SK-N-SH treated with all-trans-retinoic acid at 6 μM for 48 hours (cell line): ENCODE measurements at regions not wholly inside any gene's neighbourhood (a gene's known extent, or its start where the extent isn't known, plus 50 kb on each side); places are given as distances from the start of the nearest gene placed in this dataset.

ENCODE experiments used
- ARNTL ChIP-seq: fragments of 450-650 bp; formaldehyde crosslinking; IDR thresholded peaks from 2 replicates; pipeline ENCODE4 v1.5.0; 2020; ENCODE audit warnings: low read depth, mild to moderate bottlenecking, moderate library complexity, borderline replicate concordance
- BACH2 ChIP-seq: fragments of 250-450 bp; sonication (Bioruptor Pico); IDR thresholded peaks from 2 replicates; pipeline ENCODE4 v1.9.0; 2021; ENCODE audit warnings: mild to moderate bottlenecking, borderline replicate concordance
- CREB5 ChIP-seq: fragments of 250-450 bp; sonication (Bioruptor Pico); IDR thresholded peaks from 2 replicates; pipeline ENCODE4 v1.5.1; 2020; ENCODE audit warnings: low read depth, mild to moderate bottlenecking, moderate library complexity
- CSDC2 ChIP-seq: fragments of 250-450 bp; sonication (Bioruptor Pico); IDR thresholded peaks from 2 replicates; pipeline ENCODE4 v1.5.0; 2020; ENCODE audit warnings: mild to moderate bottlenecking, moderate library complexity
- PATZ1 ChIP-seq: fragments of 250-450 bp; sonication (Bioruptor Pico); IDR thresholded peaks from 2 replicates; pipeline ENCODE4 v1.8.0; 2020; ENCODE audit warnings: mild to moderate bottlenecking, moderate library complexity, borderline replicate concordance
- RARB ChIP-seq: fragments of 250-450 bp; sonication (Bioruptor Pico); IDR thresholded peaks from 2 replicates; pipeline ENCODE4 v1.8.0; 2021; ENCODE audit warnings: mild to moderate bottlenecking, moderate library complexity
- TCF4 ChIP-seq: fragments of 250-450 bp; sonication (Bioruptor Pico); IDR thresholded peaks from 2 replicates; pipeline ENCODE4 v1.8.0; 2021; ENCODE audit warnings: mild to moderate bottlenecking, moderate library complexity, borderline replicate concordance
- TSHZ2 ChIP-seq: fragments of 250-450 bp; sonication (Bioruptor Pico); IDR thresholded peaks from 2 replicates; pipeline ENCODE4 v1.5.0; 2020; ENCODE audit warnings: mild to moderate bottlenecking, moderate library complexity
- ZFP3 ChIP-seq: fragments of 250-450 bp; sonication (Bioruptor Pico); IDR thresholded peaks from 2 replicates; pipeline ENCODE4 v1.5.0; 2020; ENCODE audit warnings: mild to moderate bottlenecking, moderate library complexity
- ZFP30 ChIP-seq: fragments of 450-650 bp; formaldehyde crosslinking; IDR thresholded peaks from 2 replicates; pipeline ENCODE4 v1.5.0; 2022; ENCODE audit warnings: mild to moderate bottlenecking, moderate library complexity
- ZNF565 ChIP-seq: fragments of 450-650 bp; formaldehyde crosslinking; conservative IDR thresholded peaks from 2 replicates; pipeline ENCODE4 v1.5.0; 2020; ENCODE audit warnings: low read depth, mild to moderate bottlenecking, moderate library complexity
- ZNF70 ChIP-seq: fragments of 450-650 bp; formaldehyde crosslinking; IDR thresholded peaks from 2 replicates; pipeline ENCODE4 v1.5.0; 2020; ENCODE audit warnings: mild to moderate bottlenecking, moderate library complexity

DNA sequence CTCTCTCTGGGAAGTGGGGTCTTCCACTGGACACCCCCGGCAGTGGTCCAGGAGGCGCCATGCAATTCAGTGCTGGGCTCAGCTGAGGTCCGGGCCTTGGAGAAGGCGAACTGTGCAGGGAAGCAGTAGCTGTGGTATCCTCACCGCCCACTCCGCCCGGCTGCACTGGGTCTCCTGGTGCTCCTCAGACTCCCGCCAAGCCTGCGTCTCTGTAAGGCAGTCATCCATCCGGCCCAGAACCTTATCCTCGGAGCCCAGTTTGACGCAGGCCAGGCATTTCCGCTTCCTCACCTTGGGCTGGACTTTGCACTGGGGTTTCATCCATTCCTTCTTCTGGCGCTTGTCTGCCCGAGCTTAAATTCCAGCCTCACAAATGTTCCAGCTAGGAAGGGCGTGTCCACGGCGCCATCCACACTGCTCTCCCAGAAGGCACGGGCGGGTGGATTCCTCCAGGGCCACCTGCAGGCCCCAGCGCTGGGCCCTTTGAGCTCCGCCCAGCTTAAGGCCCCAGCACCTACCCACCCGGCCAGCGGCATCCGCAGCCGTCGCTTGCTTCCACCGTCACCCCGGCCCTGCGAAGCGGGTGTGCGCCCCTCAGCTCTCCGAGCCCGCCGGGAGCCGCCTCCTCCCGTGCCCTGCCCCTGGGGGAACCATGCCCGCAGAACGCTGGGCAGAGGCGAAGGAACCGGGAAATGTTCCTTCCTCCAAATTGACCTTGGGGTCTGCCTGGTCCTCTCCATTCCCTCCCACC is 1884.8 kb downstream of the TP53TG3F start:
- no peak for TF ChIP-seq BACH2 (CRISPR knock-in tag)
- TF ChIP-seq ZNF565 = no peak
- no peak for TF ChIP-seq ZFP3 (CRISPR knock-in tag)
- TF ChIP-seq CREB5 = no peak
- no peak for TF ChIP-seq RARB
- no peak for TF ChIP-seq PATZ1 (CRISPR knock-in tag)
- no peak for TF ChIP-seq CSDC2 (CRISPR knock-in tag)
- no peak for TF ChIP-seq TSHZ2
- no peak for TF ChIP-seq ARNTL (CRISPR knock-in tag)
- no peak for TF ChIP-seq TCF4 (CRISPR knock-in tag)
- no peak for TF ChIP-seq ZFP30 (CRISPR knock-in tag)
- no peak for TF ChIP-seq ZNF70
